Body of pancreas (tissue), 4 donors: ENCODE measurements at regions not wholly inside any gene's neighbourhood (a gene's known extent, or its start where the extent isn't known, plus 50 kb on each side); places are given as distances from the start of the nearest gene placed in this dataset.
"Not testable (repeated sequence)": the region's sequence is repeated elsewhere in the genome, so short reads cannot be mapped to it uniquely, and the experiment has no call there.

Experiments
- ATAC-seq: fragments of 150-250 bp; one replicate; pipeline ENCODE4 v1.9.1; 2016
- DNase-seq, 4 donors: peaks; one replicate each; pipeline ENCODE4 v3.0.0-alpha.2; 2019
- H3K27ac ChIP-seq, 4 donors: fragments of 200-600 bp; sonication (generic); 1 replicate in 3 of 4; 2 replicates in 1 of 4; pipeline versions ENCODE4 v1.5.1 to v1.6.1; 2016 to 2019; ENCODE audit warnings: mild to moderate bottlenecking in 1 of 4, mixed read lengths in 1 of 4, moderate library complexity in 1 of 4
- H3K27me3 ChIP-seq, 2 donors: fragments of 200-600 bp; sonication (generic); one replicate each; pipeline ENCODE4 v1.6.0; 2016; ENCODE audit warnings: mild to moderate bottlenecking in 1 of 2
- H3K36me3 ChIP-seq, 2 donors: fragments of 200-600 bp; sonication (generic); replicated peaks in 1 of 2; 2 replicates each; pipeline ENCODE4 v1.5.1; 2016; ENCODE audit warnings: low read depth in 2 of 2; ENCODE audit not compliant: insufficient read depth in 1 of 2
- H3K4me1 ChIP-seq: fragments of 200-600 bp; sonication (generic); one replicate; pipeline ENCODE4 v1.6.0; 2016
- H3K4me3 ChIP-seq, 2 donors: fragments of 200-600 bp; sonication (generic); 1 replicate in 1 of 2; 2 replicates in 1 of 2; pipeline ENCODE4 v1.5.1; 2016 to 2019
- H3K9me3 ChIP-seq, 3 donors: fragments of 200-600 bp; sonication (generic); 1 replicate in 2 of 3; 2 replicates in 1 of 3; pipeline ENCODE4 v1.5.1; 2016
- POLR2A ChIP-seq, 3 donors: fragments of 450-650 bp; IDR thresholded peaks; one replicate each; pipeline ENCODE4 v1.6.1; 2016; ENCODE audit warnings: antibody characterized with exemption in 3 of 3, mild to moderate bottlenecking in 2 of 3
- whole genome bisulfite sequencing, 2 donors: methylation state at CpG; one replicate each; pipeline ENCODE4 v1.1.5; 2017; 5-methylcytosine and 5-hydroxymethylcytosine counted together
- intact Hi-C: fragments of 100-400 bp; cut with DNase I; formaldehyde crosslinking; loops from one replicate; pipeline ENCODE4 v1.15.1; 2023
- TF ChIP-seq, protein P1 (sequence below), 7 experiments: fragments of 450-650 bp in 4 of 7; fragments of 200-600 bp in 3 of 7; sonication (generic) in 3 of 7; IDR thresholded peaks; one replicate each; pipeline ENCODE4 v1.5.1; 2016 to 2019; ENCODE audit warnings: antibody characterized with exemption in 7 of 7

- DNase-seq (no peak), ATAC-seq (no peak)
- Histone ChIP-seq H3K4me1 (no peaks in the 10 kb centered on the region), H3K4me3 (no peak overlapping the region), H3K9me3 (peaks cover 0 to 5% (median 0%) of the 10 kb centered on the region in 3 donors), H3K36me3 (no peaks in the 10 kb centered on the region), H3K27me3 (no peaks in the 10 kb centered on the region), H3K27ac (no peak overlapping the region)
- intact Hi-C loops: no loop called here
- WGBS, 2 donors: 76 to 82% methylated on average over 1 of the region's 1 CpG
- TF ChIP-seq, protein P1, sequence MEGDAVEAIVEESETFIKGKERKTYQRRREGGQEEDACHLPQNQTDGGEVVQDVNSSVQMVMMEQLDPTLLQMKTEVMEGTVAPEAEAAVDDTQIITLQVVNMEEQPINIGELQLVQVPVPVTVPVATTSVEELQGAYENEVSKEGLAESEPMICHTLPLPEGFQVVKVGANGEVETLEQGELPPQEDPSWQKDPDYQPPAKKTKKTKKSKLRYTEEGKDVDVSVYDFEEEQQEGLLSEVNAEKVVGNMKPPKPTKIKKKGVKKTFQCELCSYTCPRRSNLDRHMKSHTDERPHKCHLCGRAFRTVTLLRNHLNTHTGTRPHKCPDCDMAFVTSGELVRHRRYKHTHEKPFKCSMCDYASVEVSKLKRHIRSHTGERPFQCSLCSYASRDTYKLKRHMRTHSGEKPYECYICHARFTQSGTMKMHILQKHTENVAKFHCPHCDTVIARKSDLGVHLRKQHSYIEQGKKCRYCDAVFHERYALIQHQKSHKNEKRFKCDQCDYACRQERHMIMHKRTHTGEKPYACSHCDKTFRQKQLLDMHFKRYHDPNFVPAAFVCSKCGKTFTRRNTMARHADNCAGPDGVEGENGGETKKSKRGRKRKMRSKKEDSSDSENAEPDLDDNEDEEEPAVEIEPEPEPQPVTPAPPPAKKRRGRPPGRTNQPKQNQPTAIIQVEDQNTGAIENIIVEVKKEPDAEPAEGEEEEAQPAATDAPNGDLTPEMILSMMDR (IDR thresholded peaks at IDR 0.05): no peak
- no peak for TF ChIP-seq POLR2A (IDR thresholded peaks at IDR 0.05)
Measured at GRCh38 chr5:109550077-109550476, 139.7 kb upstream of the MAN2A1 start.

DNA sequence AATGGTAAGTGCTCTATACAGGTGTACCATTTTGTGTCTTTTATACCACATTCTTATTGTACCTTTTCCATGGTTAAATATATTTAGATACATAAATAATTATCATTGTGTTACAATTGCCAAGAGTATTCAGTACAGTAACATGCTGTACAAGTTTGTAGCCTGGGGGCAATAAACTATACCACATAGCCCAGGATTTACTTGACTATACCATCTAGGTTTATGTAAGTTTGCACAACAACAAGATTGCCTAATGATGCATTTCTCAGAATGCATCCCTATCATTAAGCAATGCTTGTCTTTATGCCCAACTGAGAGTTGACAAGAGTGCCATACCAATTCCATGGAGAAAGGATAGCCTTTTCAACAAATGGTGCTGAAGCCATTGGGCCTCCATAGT is 136.7 kb upstream of the PJA2 start:
- Histone ChIP-seq H3K4me3 (no peak overlapping the region), H3K36me3 (no peaks in the 10 kb centered on the region), H3K9me3 (peaks cover 0 to 5% (median 0%) of the 10 kb centered on the region in 3 donors), H3K27me3 (no peaks in the 10 kb centered on the region), H3K27ac (no peak overlapping the region), H3K4me1 (no peaks in the 10 kb centered on the region)
- ATAC-seq (no peak), DNase-seq (no peak)
- TF ChIP-seq POLR2A (IDR thresholded peaks at IDR 0.05): no peak
- TF ChIP-seq, protein P1 (IDR thresholded peaks at IDR 0.05): no peak
- intact Hi-C loops: no loop called here

DNA sequence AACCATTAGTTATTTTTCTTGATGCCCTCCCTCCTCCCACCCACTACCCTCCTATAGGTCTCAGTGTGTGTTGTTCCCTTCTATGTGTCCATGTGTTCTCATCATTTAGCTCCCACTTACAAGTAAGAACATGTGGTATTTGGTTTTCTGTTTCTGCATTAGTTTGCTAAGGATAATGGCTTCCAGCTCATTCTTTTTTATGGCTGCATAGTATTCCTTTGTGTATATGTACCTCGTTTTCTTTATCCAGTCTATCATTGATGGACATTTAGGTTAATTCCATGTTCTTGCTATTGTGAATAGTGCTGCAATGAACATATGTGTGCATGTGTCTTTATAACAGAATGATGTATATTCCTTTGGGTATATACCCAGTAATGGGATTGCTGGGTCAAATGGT is 135.1 kb upstream of the PJA2 start:
- H3K27me3 ChIP-seq, H3K27ac ChIP-seq, H3K4me1 ChIP-seq, H3K9me3 ChIP-seq, ATAC-seq, intact Hi-C loops, H3K36me3 ChIP-seq, H3K4me3 ChIP-seq, DNase-seq: not testable (repeated sequence)
- WGBS, 2 donors: 34 to 38% methylated on average over 1 of the region's 1 CpG

DNA sequence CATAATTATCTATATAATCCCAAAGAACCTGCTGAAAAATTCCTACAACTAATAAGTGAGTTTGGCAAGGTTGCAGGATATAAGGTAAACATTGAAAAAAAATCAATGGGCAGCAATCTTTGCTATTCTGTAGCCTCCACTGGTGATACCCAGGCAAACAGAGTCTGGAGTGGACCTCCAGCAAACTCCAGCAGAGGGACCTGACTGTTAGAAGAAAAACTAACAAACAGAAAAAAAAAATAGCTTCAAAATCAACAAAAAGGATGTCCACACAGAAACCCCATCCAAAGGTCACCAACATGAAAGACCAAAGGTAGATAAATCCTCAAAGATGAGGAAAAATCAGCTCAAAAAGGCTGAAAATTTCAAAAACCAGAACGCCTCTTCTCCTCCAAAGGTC is 128.9 kb upstream of the PJA2 start:
- intact Hi-C loops, H3K9me3 ChIP-seq, H3K4me1 ChIP-seq, DNase-seq, H3K27ac ChIP-seq, H3K4me3 ChIP-seq, H3K36me3 ChIP-seq, ATAC-seq, H3K27me3 ChIP-seq: not testable (repeated sequence)
- 68 to 78% methylated on average over 1 of the region's 1 CpG for WGBS, 2 donors

- H3K9me3 ChIP-seq, H3K36me3 ChIP-seq, H3K27ac ChIP-seq, H3K4me3 ChIP-seq, DNase-seq, ATAC-seq, H3K27me3 ChIP-seq, H3K4me1 ChIP-seq, intact Hi-C loops: not testable (repeated sequence)
- 89 to 100% methylated on average over 3 to 4 of the region's 4 CpGs for WGBS, 2 donors
Measured at GRCh38 chr5:109535090-109535489, 125.3 kb upstream of the PJA2 start.

GRCh38 chr5:109533751-109534272 is 124.0 kb upstream of the PJA2 start:
- no peak for ATAC-seq
- Histone ChIP-seq H3K9me3 (no peaks in the 10 kb centered on the region), H3K4me1 (no peaks in the 10 kb centered on the region), H3K27me3 (no peaks in the 10 kb centered on the region), H3K4me3 (no peak overlapping the region), H3K27ac (no peak overlapping the region), H3K36me3 (no peaks in the 10 kb centered on the region)
- no peak for DNase-seq
- 62 to 71% methylated on average over 4 of the region's 4 CpGs for WGBS, 2 donors
- intact Hi-C loops: no loop called here
- TF ChIP-seq, protein P1 (IDR thresholded peaks at IDR 0.05): no peak
- no peak for TF ChIP-seq POLR2A (IDR thresholded peaks at IDR 0.05)
